ENCODE measurements at regions not wholly inside any gene's neighbourhood (a gene's known extent, or its start where the extent isn't known, plus 50 kb on each side); places are given as distances from the start of the nearest gene placed in this dataset.
A peak's percentile ranks its signal among the peaks of the same experiment; 100 is the strongest.

DNA sequence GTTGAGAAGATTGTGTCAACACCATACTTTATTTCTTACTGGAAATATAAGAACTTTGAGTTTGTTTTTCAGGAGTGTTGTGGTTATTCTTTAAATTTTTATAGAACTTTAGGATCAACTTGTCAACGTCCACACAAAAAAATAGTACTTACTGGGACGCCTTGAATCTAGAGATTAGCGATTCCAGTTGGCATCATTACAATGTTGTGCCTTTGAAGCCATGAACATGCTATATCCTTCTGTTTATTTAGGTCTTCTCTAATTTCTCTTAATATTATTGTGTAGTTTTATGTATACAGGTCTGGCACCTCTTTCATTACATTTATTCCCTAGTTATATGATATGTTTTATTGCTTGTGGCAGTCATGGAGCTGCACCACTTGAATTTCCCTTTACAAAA is 320.8 kb upstream of the CCDC196 start:
- TF ChIP-seq GATA1 (IDR thresholded peaks at IDR 0.05; ENCODE audit: low read depth, low read length), result no peak
- no peak for TF ChIP-seq POLR2A (IDR thresholded peaks at IDR 0.05; ENCODE audit: low read length)
- no peak for DNase-seq

DNA sequence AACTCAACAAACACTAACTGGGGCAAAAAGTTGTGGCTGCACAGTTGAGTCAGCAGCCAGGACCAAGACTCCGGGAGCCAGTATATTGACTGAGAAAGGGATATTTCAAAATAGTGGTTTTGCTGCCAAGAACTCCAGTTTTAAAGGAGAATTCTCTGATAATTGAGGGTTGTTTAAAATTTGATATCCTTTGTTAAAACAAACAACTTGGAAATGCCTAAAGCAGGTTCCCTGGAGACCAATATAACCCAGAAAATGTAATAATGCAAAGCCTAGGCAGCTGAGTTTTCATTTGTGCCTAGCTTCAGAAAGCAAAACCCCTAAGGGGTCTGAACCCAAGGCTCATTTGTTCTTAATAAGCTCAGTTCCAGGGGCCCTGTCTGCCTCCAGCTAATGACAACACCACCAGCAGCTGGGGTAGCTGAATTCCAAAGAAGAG is 311.7 kb upstream of the CCDC196 start:
- TF ChIP-seq GATA1 (IDR thresholded peaks at IDR 0.05; ENCODE audit: low read depth, low read length) (no peak), POLR2A (IDR thresholded peaks at IDR 0.05; ENCODE audit: low read length) (no peak)
- DNase-seq, result no peak

DNA sequence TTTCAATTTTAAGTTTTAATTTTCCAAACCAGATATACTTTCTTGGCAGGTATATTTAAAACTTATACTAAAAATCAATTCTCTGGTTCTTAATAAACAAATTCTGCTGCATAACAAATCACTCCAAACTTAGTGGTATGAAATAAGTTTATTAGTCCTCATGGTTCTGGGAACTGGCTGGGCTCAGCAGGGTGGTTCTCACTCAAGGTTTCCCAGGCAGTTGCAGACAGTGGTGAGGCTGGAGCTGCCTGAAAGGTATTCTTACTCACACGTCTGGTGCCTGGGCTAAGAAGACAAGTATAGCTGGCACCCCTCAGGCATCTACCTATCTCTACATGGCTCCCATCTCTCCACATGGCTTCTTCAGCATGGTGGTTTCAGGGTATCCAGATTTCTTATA is 308.2 kb upstream of the CCDC196 start:
- no peak for TF ChIP-seq POLR2A (IDR thresholded peaks at IDR 0.05; ENCODE audit: low read length)
- no peak for TF ChIP-seq GATA1 (IDR thresholded peaks at IDR 0.05; ENCODE audit: low read depth, low read length)
- no peak for DNase-seq

DNA sequence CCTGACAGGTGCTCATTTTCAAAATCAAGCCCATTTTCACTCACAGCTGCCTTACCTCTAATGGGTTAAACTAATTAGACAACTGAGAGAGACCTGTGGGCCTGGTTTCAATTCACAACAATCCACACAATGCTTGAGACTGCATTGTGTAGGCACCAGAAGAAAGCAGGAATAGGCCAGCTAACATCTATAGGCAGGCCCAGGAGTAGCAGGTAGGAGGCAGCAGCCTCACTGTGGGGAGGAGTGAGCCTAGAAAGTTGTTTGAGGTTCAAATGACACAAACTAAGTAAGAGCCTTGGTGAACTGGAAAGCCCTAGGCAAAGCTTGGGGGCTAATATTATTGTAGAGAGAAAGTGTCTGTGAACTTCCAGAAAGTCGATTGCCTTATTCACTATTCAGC is 289.5 kb upstream of the CCDC196 start:
- TF ChIP-seq POLR2A (IDR thresholded peaks at IDR 0.05; ENCODE audit: low read length), result no peak
- DNase-seq, result no peak

DNA sequence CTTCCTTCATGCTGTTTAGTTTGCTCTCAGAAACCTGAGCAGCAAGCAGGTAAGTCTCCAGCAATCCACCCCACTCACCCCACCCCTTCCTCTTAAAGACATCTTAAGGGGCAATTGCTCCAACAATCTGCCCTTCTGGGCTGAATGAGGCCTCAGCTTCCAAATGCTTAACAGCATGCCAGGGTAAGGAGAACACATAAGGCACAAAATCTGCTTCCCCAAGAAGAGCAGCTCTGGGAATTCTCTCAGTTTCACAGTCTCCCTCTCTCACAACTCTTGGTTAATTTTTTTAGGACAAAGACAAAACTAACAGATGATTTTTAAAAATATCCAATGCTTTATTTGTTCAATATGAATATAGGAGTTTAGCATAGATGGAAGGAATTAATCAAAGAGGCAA is 288.9 kb upstream of the CCDC196 start:
- TF ChIP-seq POLR2A (IDR thresholded peaks at IDR 0.05; ENCODE audit: low read length) (no peak), GATA1 (IDR thresholded peaks at IDR 0.05; ENCODE audit: low read depth, low read length) (no peak)
- no peak for DNase-seq

DNA sequence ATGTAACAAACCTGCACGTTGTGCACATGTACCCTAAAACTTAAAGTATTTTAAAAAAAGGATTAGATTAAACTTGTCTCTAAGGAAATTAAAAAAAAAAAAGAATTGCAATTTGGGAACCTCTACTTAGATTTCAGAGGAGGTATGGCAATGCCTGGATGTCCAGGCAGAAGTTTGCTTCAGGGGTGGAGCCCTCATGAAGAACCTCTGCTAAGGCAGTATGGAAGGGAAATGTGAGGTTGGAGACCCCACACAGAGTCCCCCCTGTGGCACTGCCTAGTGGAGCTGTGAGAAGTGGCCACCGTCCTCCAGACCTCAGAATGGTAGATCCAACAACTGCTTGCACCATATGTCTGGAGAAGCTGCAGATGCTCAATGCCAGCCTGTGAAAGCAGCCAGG is 279.6 kb upstream of the CCDC196 start:
- DNase-seq, result peak in 1 of 2 experiments; percentile 3
- TF ChIP-seq GATA1 (IDR thresholded peaks at IDR 0.05; ENCODE audit: low read depth, low read length) (no peak), POLR2A (IDR thresholded peaks at IDR 0.05; ENCODE audit: low read length) (no peak)

DNA sequence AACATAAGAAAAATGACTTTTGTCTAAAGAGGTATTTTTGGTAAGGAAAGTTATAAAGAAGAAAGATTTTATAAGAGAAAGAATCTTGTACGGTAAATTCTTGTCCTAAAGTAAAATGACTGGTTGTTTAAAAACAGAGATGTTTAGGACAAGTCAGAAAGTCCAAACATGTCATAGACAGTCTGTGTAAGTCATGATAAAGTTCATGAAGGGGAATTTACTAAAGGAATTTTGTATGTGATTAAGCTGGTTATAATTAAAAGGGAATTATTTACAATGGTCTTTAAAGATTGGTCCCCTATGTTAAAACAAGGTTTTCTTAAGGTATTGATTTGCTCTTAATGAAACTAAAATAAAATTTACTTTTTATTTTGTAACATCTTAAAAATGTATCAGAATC is 269.4 kb upstream of the CCDC196 start:
- no peak for TF ChIP-seq GATA1 (IDR thresholded peaks at IDR 0.05; ENCODE audit: low read depth, low read length)
- peak; percentile 2 to 5 for DNase-seq

DNA sequence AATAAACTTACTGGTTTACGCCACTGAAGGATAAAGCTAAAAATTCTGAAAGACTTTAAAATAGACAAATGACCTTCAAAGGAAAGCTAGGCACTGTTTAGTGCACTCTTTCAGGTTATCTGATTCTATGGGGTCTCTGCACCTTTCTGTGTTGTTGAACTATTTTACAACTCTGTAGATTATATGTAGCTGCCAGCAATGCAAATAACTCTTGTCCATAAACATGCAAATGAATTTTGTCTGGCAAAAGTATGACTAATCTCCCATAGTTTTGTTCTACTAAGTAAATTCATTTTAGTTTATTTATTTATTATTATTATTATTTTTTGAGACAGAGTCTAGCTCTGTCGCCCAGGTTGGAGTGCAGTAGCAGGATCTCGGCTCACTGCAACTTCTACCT is 266.3 kb upstream of the CCDC196 start:
- DNase-seq, result no peak
- TF ChIP-seq GATA1 (IDR thresholded peaks at IDR 0.05; ENCODE audit: low read depth, low read length) (no peak), POLR2A (IDR thresholded peaks at IDR 0.05; ENCODE audit: low read length) (no peak)

DNA sequence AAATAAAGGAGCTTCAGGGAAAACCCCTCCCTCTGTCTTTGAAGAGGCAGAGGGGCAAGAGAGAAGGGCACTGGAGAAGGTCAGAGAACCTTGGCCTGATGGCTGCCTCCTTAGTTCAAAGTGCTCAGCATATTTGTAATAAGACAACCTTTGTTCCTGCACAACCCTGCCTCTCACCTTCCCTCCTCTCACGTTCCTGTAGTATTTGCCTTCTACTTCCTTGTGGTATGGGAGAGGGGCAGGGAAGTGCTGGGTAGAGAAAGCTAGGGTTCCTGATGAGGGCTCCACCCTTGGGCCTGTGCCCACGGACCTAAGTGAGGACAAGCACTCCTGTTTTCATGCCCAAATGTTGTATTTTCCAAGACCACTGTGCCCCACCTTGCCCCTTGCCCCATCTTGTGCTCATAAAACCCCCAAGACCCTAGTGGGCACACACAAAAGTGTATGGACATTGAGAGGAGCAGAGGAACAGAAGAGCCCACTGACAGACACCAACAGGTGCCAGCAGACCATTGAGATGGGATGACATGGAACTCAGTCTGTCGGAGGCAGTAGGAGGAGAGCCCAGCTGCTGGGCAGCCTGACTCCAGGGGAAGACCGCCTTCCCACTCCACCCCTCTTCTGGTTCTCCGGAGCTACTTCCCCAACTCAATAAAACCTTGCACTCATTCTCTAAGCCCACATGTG is 261.5 kb upstream of the CCDC196 start:
- no peak for DNase-seq
- TF ChIP-seq GATA1 (IDR thresholded peaks at IDR 0.05; ENCODE audit: low read depth, low read length) (no peak), POLR2A (IDR thresholded peaks at IDR 0.05; ENCODE audit: low read length) (no peak)

DNA sequence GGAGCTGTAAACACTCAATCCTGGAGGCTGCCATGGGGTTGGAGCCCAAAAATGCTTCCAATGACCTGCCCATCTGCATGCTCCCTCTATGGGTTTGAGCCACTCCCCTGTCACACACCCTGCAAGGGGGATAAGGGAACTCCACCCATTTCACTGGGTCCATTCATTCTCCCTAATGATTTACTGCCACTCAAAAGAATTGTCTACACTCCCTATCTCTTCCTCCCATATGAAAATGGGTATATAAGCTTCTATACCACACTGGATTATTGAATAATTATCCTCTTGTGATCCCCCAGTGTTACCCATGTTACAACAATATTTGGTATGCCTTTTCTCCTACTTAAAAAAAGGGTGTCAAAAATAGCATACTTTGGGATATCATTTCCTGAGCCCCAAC is 260.8 kb upstream of the CCDC196 start:
- no peak for TF ChIP-seq GATA1 (IDR thresholded peaks at IDR 0.05; ENCODE audit: low read depth, low read length)
- no peak for TF ChIP-seq POLR2A (IDR thresholded peaks at IDR 0.05; ENCODE audit: low read length)
- DNase-seq, result no peak

DNA sequence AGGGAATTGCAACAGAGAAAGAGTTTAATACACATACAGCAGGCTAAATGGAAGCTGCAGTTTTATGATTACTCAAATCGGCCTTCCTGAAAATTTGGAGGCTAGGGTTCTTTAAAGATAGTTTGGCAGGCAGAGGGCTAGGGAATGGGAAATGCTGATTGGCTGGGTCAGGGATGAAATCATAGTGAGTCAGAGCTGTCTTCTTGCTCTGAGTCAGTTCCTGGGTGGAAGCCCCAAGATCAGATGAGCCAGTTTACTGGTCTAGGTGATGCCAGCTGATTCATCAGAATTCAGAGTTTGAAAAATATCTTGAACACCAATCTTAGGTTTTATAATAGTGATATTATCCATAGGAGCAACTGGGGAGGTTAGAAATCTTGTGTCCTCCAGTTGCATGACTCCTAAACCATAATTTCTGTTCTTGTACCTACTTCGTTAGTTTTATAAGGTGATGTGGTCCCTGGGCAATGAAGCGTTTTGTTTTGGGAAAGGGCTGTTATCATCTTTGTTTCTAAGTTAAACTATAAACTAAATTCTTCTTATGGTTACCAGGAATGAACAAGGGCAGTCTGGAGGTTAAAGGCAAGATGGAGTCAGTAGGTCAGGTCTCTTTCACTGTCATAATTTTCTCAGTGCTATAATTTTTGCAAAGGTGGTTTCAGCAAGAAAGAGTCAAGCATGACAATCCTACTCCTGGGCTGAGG is 257.8 kb upstream of the CCDC196 start:
- peak in 1 of 2 experiments; percentile 23 for DNase-seq
- TF ChIP-seq POLR2A (IDR thresholded peaks at IDR 0.05; ENCODE audit: low read length) (no peak), GATA1 (IDR thresholded peaks at IDR 0.05; ENCODE audit: low read depth, low read length) (no peak)

DNA sequence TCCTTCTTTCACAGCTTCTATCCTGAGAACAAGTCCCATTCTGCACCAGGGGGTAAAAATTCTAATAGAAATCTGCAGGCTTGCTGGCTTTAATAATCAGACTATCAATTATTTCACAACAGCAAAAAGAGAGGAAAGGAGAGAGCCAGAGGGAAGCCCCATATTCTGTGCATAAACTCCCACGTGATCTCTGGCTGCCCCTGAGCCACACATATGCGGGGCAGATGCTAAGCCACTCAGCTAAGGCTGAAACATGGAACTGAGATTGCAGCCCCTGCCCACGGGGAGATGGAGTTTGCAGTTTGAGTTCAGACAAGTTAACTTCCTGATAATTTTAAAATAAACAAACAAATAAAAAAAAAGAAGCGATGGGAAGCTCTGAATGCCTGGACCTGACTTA is 254.4 kb upstream of the CCDC196 start:
- TF ChIP-seq GATA1 (IDR thresholded peaks at IDR 0.05; ENCODE audit: low read depth, low read length), result no peak
- TF ChIP-seq POLR2A (IDR thresholded peaks at IDR 0.05; ENCODE audit: low read length), result no peak
- DNase-seq, result no peak

DNA sequence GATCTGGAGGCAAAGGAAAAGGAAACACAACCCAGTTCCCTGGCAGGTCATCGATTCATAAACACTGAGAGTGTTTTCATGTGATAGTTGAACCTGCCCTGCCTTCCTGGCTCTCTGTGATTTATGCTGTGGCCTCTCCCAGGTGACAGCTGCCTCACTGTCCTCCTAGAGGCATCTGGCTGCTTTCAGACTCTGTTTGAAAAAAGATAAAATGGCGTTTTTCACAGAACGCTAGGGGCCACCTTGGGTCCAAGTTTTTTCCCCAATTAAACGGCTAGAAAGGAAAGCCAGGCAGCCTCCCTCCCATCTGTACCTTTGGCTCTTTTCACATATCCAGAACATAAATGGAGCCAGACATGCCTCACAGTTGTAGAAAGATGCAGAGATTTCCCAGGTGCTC is 252.6 kb upstream of the CCDC196 start:
- no peak for TF ChIP-seq GATA1 (IDR thresholded peaks at IDR 0.05; ENCODE audit: low read depth, low read length)
- TF ChIP-seq POLR2A (IDR thresholded peaks at IDR 0.05; ENCODE audit: low read length), result no peak
- DNase-seq, result no peak

DNA sequence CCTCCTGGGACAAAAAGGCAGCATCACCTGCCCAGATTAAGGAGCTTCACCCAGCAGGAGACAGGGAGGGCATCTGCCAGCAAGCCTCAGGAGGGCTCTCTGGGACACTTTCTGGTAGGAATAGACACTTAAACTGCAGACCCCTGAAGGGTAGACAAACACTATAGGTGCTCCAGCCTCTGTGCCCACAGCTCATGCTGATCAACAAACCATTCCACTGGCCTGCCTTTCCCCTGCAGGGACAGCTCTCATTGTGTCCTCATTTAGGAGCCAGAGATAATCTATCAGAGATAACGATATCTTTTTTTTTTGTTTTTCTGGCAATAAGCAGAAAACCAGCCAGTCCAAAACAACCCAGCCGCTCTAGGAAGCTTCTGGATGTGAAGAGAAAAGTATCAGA is 251.8 kb upstream of the CCDC196 start:
- no peak for TF ChIP-seq POLR2A (IDR thresholded peaks at IDR 0.05; ENCODE audit: low read length)
- no peak for TF ChIP-seq GATA1 (IDR thresholded peaks at IDR 0.05; ENCODE audit: low read depth, low read length)
- no peak for DNase-seq

DNA sequence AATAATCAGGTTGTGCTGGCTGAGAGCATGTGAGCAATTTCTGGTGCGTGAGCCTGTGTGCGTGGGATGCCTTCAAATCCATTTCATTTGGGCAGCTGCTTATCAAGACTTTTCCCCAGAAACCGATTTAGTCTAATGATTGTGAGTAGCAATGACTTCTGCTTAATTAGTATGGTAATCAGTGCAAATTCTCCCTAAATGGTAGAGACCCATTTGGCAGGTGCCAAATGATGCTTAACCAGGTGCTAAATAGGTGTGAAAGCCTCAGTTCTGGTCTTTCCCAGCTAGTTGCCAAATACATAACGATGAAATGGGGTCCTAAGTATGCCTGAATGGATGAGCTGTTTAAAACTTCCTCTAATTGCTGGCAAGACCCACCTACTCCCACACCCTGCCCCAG is 248.4 kb upstream of the CCDC196 start:
- DNase-seq, result no peak
- no peak for TF ChIP-seq GATA1 (IDR thresholded peaks at IDR 0.05; ENCODE audit: low read depth, low read length)
- no peak for TF ChIP-seq POLR2A (IDR thresholded peaks at IDR 0.05; ENCODE audit: low read length)

Data from erythroblast (primary cell).